PFSK-1 (cell line): ENCODE measurements at regions not wholly inside any gene's neighbourhood (a gene's known extent, or its start where the extent isn't known, plus 50 kb on each side); places are given as distances from the start of the nearest gene placed in this dataset.

Experiments used
- FOXP2 ChIP-seq: optimal IDR thresholded peaks from 2 replicates; pipeline ENCODE3; 2011; ENCODE audit warnings: borderline replicate concordance, control low read depth, inconsistent platforms; ENCODE audit not compliant: insufficient read depth; ENCODE audit errors: extremely low read length, extremely low read depth
- POLR2AphosphoS5 ChIP-seq: IDR thresholded peaks from 2 replicates; pipeline ENCODE4 v1.6.1; 2012; ENCODE audit warnings: low read depth, mild to moderate bottlenecking, control low read depth, low read length, moderate library complexity
- REST ChIP-seq, 2 experiments: IDR thresholded peaks; 2 replicates each; pipeline versions ENCODE4 v1.6.1 to v1.8.0; 2011 to 2012; ENCODE audit warnings: low read depth in 2 of 2, low read length in 2 of 2, control low read depth in 1 of 2, inconsistent platforms in 1 of 2, mild to moderate bottlenecking in 1 of 2, moderate library complexity in 1 of 2; ENCODE audit not compliant: insufficient read depth in 1 of 2
- SIN3A ChIP-seq: IDR thresholded peaks from 2 replicates; pipeline ENCODE4 v1.6.1; 2012; ENCODE audit warnings: mild to moderate bottlenecking, low read length, moderate library complexity, borderline replicate concordance; ENCODE audit not compliant: insufficient read depth
- TAF1 ChIP-seq: IDR thresholded peaks from 2 replicates; pipeline ENCODE4 v1.6.1; 2012; ENCODE audit warnings: low read length, control low read depth, borderline replicate concordance; ENCODE audit not compliant: insufficient read depth

DNA sequence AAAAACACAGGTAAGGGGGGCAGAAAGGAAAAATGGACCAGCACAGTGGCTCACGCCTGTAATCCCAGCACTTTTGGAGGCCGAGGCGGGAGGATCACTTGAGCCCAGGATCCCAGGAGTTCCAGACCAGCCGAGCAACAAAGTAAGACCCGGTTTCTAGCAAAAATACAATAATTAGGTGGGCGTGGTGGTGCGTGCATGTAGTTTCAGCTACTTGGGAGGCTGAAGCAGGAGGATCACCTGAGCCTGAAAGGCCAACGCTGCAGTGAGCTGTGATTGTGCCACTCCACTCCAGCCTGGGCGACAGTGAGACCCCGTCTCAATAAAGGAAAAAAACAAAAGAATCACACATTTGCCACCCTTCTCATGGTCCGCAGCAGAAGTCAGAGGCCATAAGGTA is 519.4 kb downstream of the BRD1 start:
- no peak for TF ChIP-seq TAF1
- TF ChIP-seq SIN3A: no peak
- no peak for TF ChIP-seq FOXP2
- TF ChIP-seq REST (IDR thresholded peaks at IDR 0.05; ENCODE audit: insufficient read depth in 1 of 2, low read depth in 2 of 2, low read length in 2 of 2): no peak
- no peak for TF ChIP-seq POLR2AphosphoS5

GRCh38 chr22:49307870-49308269 is 519.8 kb downstream of the BRD1 start:
- TF ChIP-seq REST (IDR thresholded peaks at IDR 0.05; ENCODE audit: insufficient read depth in 1 of 2, low read depth in 2 of 2, low read length in 2 of 2): no peak
- no peak for TF ChIP-seq FOXP2
- no peak for TF ChIP-seq TAF1
- no peak for TF ChIP-seq SIN3A
- TF ChIP-seq POLR2AphosphoS5: no peak

GRCh38 chr22:49307481-49307830 is 520.2 kb downstream of the BRD1 start:
- TF ChIP-seq POLR2AphosphoS5: no peak
- TF ChIP-seq SIN3A: no peak
- no peak for TF ChIP-seq REST (IDR thresholded peaks at IDR 0.05; ENCODE audit: insufficient read depth in 1 of 2, low read depth in 2 of 2, low read length in 2 of 2)
- no peak for TF ChIP-seq TAF1
- TF ChIP-seq FOXP2: no peak

DNA sequence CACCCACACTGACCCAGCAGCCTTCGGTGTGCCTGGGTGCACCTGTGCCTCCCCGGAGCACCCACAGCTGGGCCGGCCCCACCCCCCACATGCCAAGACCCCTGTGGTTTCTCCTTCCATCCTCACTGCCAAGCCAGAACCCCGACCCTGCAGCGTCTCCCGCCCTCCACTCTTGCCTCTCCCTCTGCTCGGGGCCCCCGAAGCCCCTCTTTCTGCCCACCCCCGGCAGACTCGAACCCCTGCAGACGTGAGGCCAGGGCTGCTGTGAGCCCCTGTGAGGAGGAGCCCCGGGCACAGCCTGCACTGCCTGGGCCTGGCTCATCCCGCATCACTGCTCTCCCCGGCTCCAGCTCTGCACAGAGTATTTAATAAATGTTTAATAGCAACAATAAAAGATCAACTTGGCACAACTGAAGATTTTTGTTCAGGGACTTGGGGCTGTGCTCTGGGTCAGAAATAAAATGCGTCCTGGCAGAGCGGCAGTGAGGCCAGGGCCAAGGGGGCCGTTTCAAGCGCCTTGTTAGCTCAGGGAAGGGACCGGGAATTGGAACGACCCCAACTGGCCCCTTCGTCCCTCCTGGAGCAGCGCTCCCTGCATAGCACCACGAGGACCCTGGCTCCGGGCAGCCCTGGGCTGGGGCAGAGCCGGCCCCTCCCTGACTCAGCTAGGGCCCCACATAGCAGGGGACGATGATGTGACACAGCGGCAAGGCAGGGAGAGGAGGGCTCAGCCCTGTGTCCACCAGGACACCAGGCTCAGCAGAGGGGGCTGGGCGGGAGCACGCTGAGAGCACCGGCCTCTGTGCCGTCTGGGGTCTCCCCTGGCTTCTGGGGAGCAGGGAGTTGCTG is 520.8 kb downstream of the BRD1 start:
- TF ChIP-seq SIN3A (no peak), TAF1 (no peak), REST (IDR thresholded peaks at IDR 0.05; ENCODE audit: insufficient read depth in 1 of 2, low read depth in 2 of 2, low read length in 2 of 2) (no peak), POLR2AphosphoS5 (no peak), FOXP2 (no peak)
